GM23338 (cell line): ENCODE measurements at regions not wholly inside any gene's neighbourhood (a gene's known extent, or its start where the extent isn't known, plus 50 kb on each side); places are given as distances from the start of the nearest gene placed in this dataset.

Source experiments
- ATAC-seq: fragments of 200-7000 bp; cut with Tn5 transposase; 3 replicates; pipeline ENCODE4 v1.9.1; 2020
- DNase-seq: peaks from one replicate; pipeline ENCODE4 v3.0.0-alpha.2; 2015; ENCODE audit warnings: low spot score
- H2AFZ ChIP-seq: fragments of 200-600 bp; sonication (generic); 2 replicates; pipeline ENCODE4 v1.8.0; 2016; ENCODE audit warnings: antibody characterized with exemption, mild to moderate bottlenecking, moderate library complexity
- H3F3A ChIP-seq: fragments of 200-600 bp; sonication (generic); replicated peaks from 2 replicates; pipeline ENCODE4 v1.8.0; 2017; ENCODE audit warnings: antibody characterized with exemption, mixed run types, low read depth
- H3K27ac ChIP-seq: fragments of 200-600 bp; sonication (generic); 2 replicates; pipeline ENCODE4 v1.6.1; 2016; ENCODE audit warnings: low read depth
- H3K27me3 ChIP-seq: fragments of 200-600 bp; sonication (generic); 2 replicates; pipeline ENCODE4 v1.8.0; 2016; ENCODE audit warnings: mild to moderate bottlenecking, mixed run types, moderate library complexity; ENCODE audit not compliant: insufficient read depth
- H3K36me3 ChIP-seq: fragments of 200-600 bp; sonication (generic); 2 replicates; pipeline ENCODE4 v1.8.0; 2016; ENCODE audit warnings: mild to moderate bottlenecking; ENCODE audit not compliant: insufficient read depth
- H3K4me1 ChIP-seq: fragments of 200-600 bp; sonication (generic); 2 replicates; pipeline ENCODE4 v1.8.0; 2016; ENCODE audit warnings: mild to moderate bottlenecking, moderate library complexity; ENCODE audit not compliant: insufficient read depth
- H3K4me2 ChIP-seq: fragments of 200-600 bp; sonication (generic); 2 replicates; pipeline ENCODE4 v1.7.1; 2017; ENCODE audit warnings: mixed run types
- H3K4me3 ChIP-seq: fragments of 200-600 bp; sonication (generic); 2 replicates; pipeline ENCODE4 v1.6.1; 2016; ENCODE audit warnings: mixed run types
- H3K79me2 ChIP-seq: fragments of 200-600 bp; sonication (generic); replicated peaks from 2 replicates; pipeline ENCODE4 v1.8.0; 2017; ENCODE audit warnings: mild to moderate bottlenecking; ENCODE audit not compliant: insufficient read depth
- H3K9me2 ChIP-seq: fragments of 200-600 bp; sonication (generic); 2 replicates; pipeline ENCODE4 v1.8.0; 2017; ENCODE audit not compliant: insufficient read depth
- H4K20me1 ChIP-seq: fragments of 200-600 bp; sonication (generic); replicated peaks from 2 replicates; pipeline ENCODE4 v1.8.0; 2017; ENCODE audit warnings: mild to moderate bottlenecking; ENCODE audit not compliant: insufficient read depth
- H3K27ac Mint-ChIP-seq: 2 replicates; pipeline ENCODE4 v1.8.0; 2020; ENCODE audit warnings: inconsistent platforms, mild to moderate bottlenecking, moderate library complexity, mixed read lengths
- H3K27me3 Mint-ChIP-seq: 3 replicates; pipeline ENCODE4 v1.8.0; 2022; ENCODE audit warnings: low read depth, mild to moderate bottlenecking, moderate library complexity, mixed read lengths, inconsistent platforms; ENCODE audit not compliant: insufficient read depth, poor library complexity
- H3K36me3 Mint-ChIP-seq: 3 replicates; pipeline ENCODE4 v1.8.0; 2021; ENCODE audit warnings: low read depth, mild to moderate bottlenecking, inconsistent platforms, moderate library complexity, mixed read lengths
- H3K4me1 Mint-ChIP-seq: 3 replicates; pipeline ENCODE4 v1.8.0; 2020; ENCODE audit warnings: mild to moderate bottlenecking, inconsistent platforms, mixed read lengths
- H3K4me3 Mint-ChIP-seq: 3 replicates; pipeline ENCODE4 v1.8.0; 2021; ENCODE audit warnings: moderate library complexity, mild to moderate bottlenecking, inconsistent platforms, mixed read lengths
- H3K9me3 Mint-ChIP-seq: 3 replicates; pipeline ENCODE4 v1.8.0; 2020; ENCODE audit warnings: moderate library complexity, mild to moderate bottlenecking, inconsistent platforms, mixed read lengths
- CREB1 ChIP-seq: fragments of 250-450 bp; sonication (Bioruptor Pico); IDR thresholded peaks from 2 replicates; pipeline ENCODE4 v1.5.0; 2020; ENCODE audit warnings: low read depth, mild to moderate bottlenecking, moderate library complexity
- ETS1 ChIP-seq: IDR thresholded peaks from 2 replicates; pipeline ENCODE4 v1.6.1; 2016; ENCODE audit warnings: antibody characterized with exemption
- EZH2 ChIP-seq: fragments of 200-600 bp; sonication (generic); IDR thresholded peaks from one replicate; pipeline ENCODE4 v1.8.0; 2017; ENCODE audit warnings: antibody characterized with exemption, mild to moderate bottlenecking, low read depth; ENCODE audit not compliant: unreplicated experiment
- EZH2phosphoT487 ChIP-seq: fragments of 200-600 bp; sonication (generic); IDR thresholded peaks from one replicate; pipeline ENCODE4 v1.8.1; 2018; ENCODE audit warnings: antibody characterized with exemption; ENCODE audit not compliant: unreplicated experiment
- JUNB ChIP-seq: IDR thresholded peaks from one replicate; pipeline ENCODE4 v1.6.1; 2016; ENCODE audit warnings: antibody characterized with exemption; ENCODE audit not compliant: unreplicated experiment
- POLR2AphosphoS5 ChIP-seq: IDR thresholded peaks from 2 replicates; pipeline ENCODE4 v1.6.1; 2016; ENCODE audit warnings: antibody characterized with exemption, low read depth
- REST ChIP-seq: IDR thresholded peaks from one replicate; pipeline ENCODE4 v1.6.1; 2018; ENCODE audit warnings: antibody characterized with exemption; ENCODE audit not compliant: unreplicated experiment
- STAT1 ChIP-seq: IDR thresholded peaks from one replicate; pipeline ENCODE4 v1.6.1; 2016; ENCODE audit warnings: antibody characterized with exemption; ENCODE audit not compliant: unreplicated experiment
- ZNF114 ChIP-seq: fragments of 250-450 bp; sonication (Bioruptor Pico); IDR thresholded peaks from 2 replicates; pipeline ENCODE4 v1.5.0; 2020; ENCODE audit warnings: mild to moderate bottlenecking, moderate library complexity
- ZNF331 ChIP-seq: fragments of 250-450 bp; sonication (Bioruptor Pico); IDR thresholded peaks from 2 replicates; pipeline ENCODE4 v1.5.0; 2020; ENCODE audit warnings: low read depth, mild to moderate bottlenecking, moderate library complexity

GRCh38 chrX:121122332-121122731 is 74.9 kb downstream of the GLUD2 start (continued):
- no peak for TF ChIP-seq REST
- no peak for TF ChIP-seq EZH2phosphoT487
- TF ChIP-seq EZH2: no peak
- TF ChIP-seq JUNB: no peak
- TF ChIP-seq ZNF114 (CRISPR knock-in tag): no peak
- no peak for TF ChIP-seq ZNF331
- TF ChIP-seq STAT1: no peak
- TF ChIP-seq CREB1 (CRISPR knock-in tag): no peak

GRCh38 chrX:121128925-121129877 is 81.8 kb downstream of the GLUD2 start:
- no peaks in the 10 kb centered on the region for H4K20me1 ChIP-seq
- H3K9me2 ChIP-seq: no peaks in the 10 kb centered on the region
- Mint-ChIP-seq H3K4me3 (no peak overlapping the region), H3K27ac (no peak overlapping the region), H3K9me3 (no peaks in the 10 kb centered on the region), H3K27me3 (no peaks in the 10 kb centered on the region), H3K36me3 (no peaks in the 10 kb centered on the region), H3K4me1 (no peaks in the 10 kb centered on the region)
- no peaks in the 10 kb centered on the region for H3K79me2 ChIP-seq
- H3K27me3 ChIP-seq: no peaks in the 10 kb centered on the region
- H3K36me3 ChIP-seq: no peaks in the 10 kb centered on the region
- no peak overlapping the region for H3K4me2 ChIP-seq
- H3K27ac ChIP-seq: no peak overlapping the region
- no peaks in the 10 kb centered on the region for H3K4me1 ChIP-seq
- H3K4me3 ChIP-seq: no peak overlapping the region
- ATAC-seq (no peak), DNase-seq (no peak)
- no peaks in the 10 kb centered on the region for H3F3A ChIP-seq
- H2AFZ ChIP-seq: no peak overlapping the region
- TF ChIP-seq ETS1: no peak
- TF ChIP-seq POLR2AphosphoS5: no peak
- TF ChIP-seq REST: no peak
- TF ChIP-seq ZNF114 (CRISPR knock-in tag): no peak
- no peak for TF ChIP-seq JUNB
